ENCODE measurements at regions not wholly inside any gene's neighbourhood (a gene's known extent, or its start where the extent isn't known, plus 50 kb on each side); places are given as distances from the start of the nearest gene placed in this dataset.

DNA sequence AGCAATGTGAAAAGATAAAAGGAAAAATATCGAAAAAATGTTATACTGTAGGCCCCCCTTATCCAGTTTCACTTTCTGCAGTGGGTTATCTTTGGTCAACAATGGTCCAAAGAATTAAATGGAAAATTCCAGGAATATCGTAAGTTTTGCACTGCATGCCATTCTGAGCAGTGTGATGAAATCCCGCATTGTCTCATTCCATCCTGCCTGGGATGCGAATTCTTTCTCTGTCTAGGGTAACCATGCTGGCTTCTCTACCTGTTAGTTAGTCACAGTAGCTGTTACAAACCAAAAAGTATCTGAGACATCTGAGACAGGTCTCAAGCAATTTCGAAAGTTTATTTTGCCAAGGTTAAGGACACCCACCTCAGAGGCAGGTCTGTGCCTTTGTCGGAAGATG is 170.3 kb downstream of the COX18 start:
- H3K36me3 ChIP-seq (ENCODE audit: low read depth): no peaks in the 10 kb centered on the region
- peaks cover 35% of the 10 kb centered on the region for H3K4me1 ChIP-seq (ENCODE audit: insufficient read depth)
- no peak for DNase-seq
- WGBS, 2 experiments (ENCODE audit: low coverage in 1 of 2, low lambda C conversion rate in 2 of 2, missing lambda C conversion rate in 2 of 2): 91 to 94% methylated on average over 6 of the region's 6 CpGs
- TF ChIP-seq EZH2phosphoT487 (IDR thresholded peaks at IDR 0.05; ENCODE audit: insufficient read depth, low read depth): no peak
- TF ChIP-seq EZH2 (IDR thresholded peaks at IDR 0.05; ENCODE audit: insufficient read depth, poor library complexity, severe bottlenecking): no peak
- no peaks in the 10 kb centered on the region for H3K27me3 ChIP-seq (replicated peaks; ENCODE audit: insufficient read depth)
- H3K4me2 ChIP-seq (ENCODE audit: unreplicated experiment): no peak overlapping the region
- no peaks in the 10 kb centered on the region for H3K79me2 ChIP-seq (ENCODE audit: insufficient read depth)
- H3F3A ChIP-seq (ENCODE audit: insufficient read depth): peaks cover 28% of the 10 kb centered on the region
- H3K9me2 ChIP-seq (ENCODE audit: insufficient read depth): no peaks in the 10 kb centered on the region; the same call in 1 of the 2 replicates
- no peaks in the 10 kb centered on the region for H4K20me1 ChIP-seq (ENCODE audit: insufficient read depth)
- H3K9ac ChIP-seq: no peak overlapping the region
- H3K4me3 ChIP-seq: no peak overlapping the region
- no peak overlapping the region for H3K27ac ChIP-seq
- H3K9me3 ChIP-seq (ENCODE audit: low read depth): no peaks in the 10 kb centered on the region
- in situ Hi-C loops (cut with MboI): no loop called here
- H2AFZ ChIP-seq: no peak overlapping the region

DNA sequence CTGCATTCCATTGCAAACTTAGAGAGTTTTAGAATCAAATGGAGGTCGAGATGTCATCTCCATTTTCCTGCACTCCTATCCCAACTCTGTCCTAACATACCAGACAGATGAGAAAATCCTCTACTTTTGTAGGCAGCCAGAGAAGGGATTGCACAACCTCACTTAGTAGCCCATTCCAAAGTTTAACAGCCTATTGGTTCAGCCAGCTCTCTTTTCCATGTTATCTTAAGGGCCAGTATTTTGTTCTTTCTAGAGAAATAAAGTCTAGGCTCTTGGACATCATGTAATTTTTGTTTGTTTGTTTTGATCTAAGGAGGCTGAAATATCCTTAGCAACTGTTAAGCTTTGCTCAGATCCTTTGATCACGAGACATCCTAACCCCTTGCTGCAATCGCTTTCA is 173.0 kb downstream of the COX18 start:
- TF ChIP-seq EZH2 (IDR thresholded peaks at IDR 0.05; ENCODE audit: insufficient read depth, poor library complexity, severe bottlenecking): no peak
- no peak for TF ChIP-seq EZH2phosphoT487 (IDR thresholded peaks at IDR 0.05; ENCODE audit: insufficient read depth, low read depth)
- Histone ChIP-seq H2AFZ (peak overlapping the region; percentile 7; the same call in 1 of the 2 replicates), H3K79me2 (ENCODE audit: insufficient read depth) (no peaks in the 10 kb centered on the region), H3K4me1 (ENCODE audit: insufficient read depth) (peaks cover 35% of the 10 kb centered on the region), H3K9me3 (ENCODE audit: low read depth) (no peaks in the 10 kb centered on the region), H3K9me2 (ENCODE audit: insufficient read depth) (no peaks in the 10 kb centered on the region; the same call in 1 of the 2 replicates), H3K9ac (no peak overlapping the region), H3K4me2 (ENCODE audit: unreplicated experiment) (peak overlapping the region; percentile 47), H3K27me3 (replicated peaks; ENCODE audit: insufficient read depth) (no peaks in the 10 kb centered on the region), H3K27ac (peak overlapping the region; percentile 37), H3K36me3 (ENCODE audit: low read depth) (no peaks in the 10 kb centered on the region), H3F3A (ENCODE audit: insufficient read depth) (peaks cover 28% of the 10 kb centered on the region), H3K4me3 (0 out of 2 replicates have a peak overlapping the region, but pooled peaks have one; percentile 8), H4K20me1 (ENCODE audit: insufficient read depth) (no peaks in the 10 kb centered on the region)
- peak; percentile 90 for DNase-seq
- in situ Hi-C loops (cut with MboI): no loop called here
- WGBS, 2 experiments (ENCODE audit: low coverage in 1 of 2, low lambda C conversion rate in 2 of 2, missing lambda C conversion rate in 2 of 2): 11 to 12% methylated on average over 3 of the region's 3 CpGs

DNA sequence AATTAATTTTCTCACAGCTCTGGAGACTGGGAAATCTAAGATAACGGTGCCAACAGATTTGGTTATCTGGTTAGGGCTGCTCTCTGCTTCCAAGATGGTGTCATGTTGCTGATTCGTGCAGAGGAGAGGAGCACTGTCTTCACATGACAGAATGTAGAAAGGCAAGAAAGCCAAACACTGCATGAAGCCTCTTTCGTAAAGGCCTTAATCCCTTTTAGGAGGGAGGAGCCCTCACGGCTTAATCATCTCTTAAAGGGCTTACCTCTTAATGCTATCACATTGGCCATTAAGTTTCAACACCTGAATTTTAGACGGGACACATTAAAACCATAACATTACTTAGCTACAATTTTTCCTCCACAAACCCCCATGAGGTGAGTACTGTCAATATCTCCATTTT is 174.1 kb downstream of the COX18 start:
- 67 to 68% methylated on average over 5 of the region's 5 CpGs for whole genome bisulfite sequencing, 2 experiments (ENCODE audit: low coverage in 1 of 2, low lambda C conversion rate in 2 of 2, missing lambda C conversion rate in 2 of 2)

DNA sequence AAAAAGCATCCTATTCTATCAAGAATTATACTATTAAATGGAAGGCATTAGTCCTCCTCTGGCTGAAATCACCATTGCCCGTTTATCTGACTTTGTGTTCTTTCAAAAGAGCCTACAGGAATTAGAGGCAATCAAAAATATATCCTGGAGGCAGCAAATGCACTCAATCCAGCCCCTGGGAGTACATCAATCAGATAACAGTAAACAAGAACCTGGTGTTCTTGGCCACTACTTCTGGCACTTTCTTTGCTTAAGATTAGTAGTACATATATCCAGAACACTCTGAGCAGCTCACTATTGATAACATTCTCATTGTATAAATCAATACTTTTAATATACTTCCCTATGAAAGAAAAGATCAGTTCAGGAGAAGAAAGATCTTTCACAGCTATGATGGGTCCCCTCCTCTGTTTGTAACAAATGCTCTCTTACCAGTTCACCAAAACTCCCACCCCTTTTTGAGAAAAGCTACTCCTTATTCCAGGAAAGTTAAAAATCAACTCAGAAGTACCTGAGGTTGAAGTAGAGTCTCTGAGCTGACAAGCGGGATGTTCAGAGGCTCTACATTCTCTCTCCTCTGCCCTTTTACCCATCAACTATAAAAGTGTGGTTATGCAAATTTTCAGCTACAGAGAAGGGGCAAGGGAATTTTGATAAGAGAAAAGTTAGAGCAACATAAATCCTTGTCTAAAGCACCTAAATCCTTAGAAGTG is 176.0 kb downstream of the COX18 start:
- no peaks in the 10 kb centered on the region for H3K79me2 ChIP-seq (ENCODE audit: insufficient read depth)
- H3F3A ChIP-seq (ENCODE audit: insufficient read depth): peaks cover 16% of the 10 kb centered on the region
- in situ Hi-C loops (cut with MboI): no loop called here
- DNase-seq: no peak
- TF ChIP-seq EZH2 (IDR thresholded peaks at IDR 0.05; ENCODE audit: insufficient read depth, poor library complexity, severe bottlenecking) (no peak), EZH2phosphoT487 (IDR thresholded peaks at IDR 0.05; ENCODE audit: insufficient read depth, low read depth) (no peak)
- peaks cover 22% of the 10 kb centered on the region for H3K4me1 ChIP-seq (ENCODE audit: insufficient read depth)
- H3K9me2 ChIP-seq (ENCODE audit: insufficient read depth): no peaks in the 10 kb centered on the region
- H4K20me1 ChIP-seq (ENCODE audit: insufficient read depth): no peaks in the 10 kb centered on the region
- 67 to 69% methylated on average over 2 of the region's 2 CpGs for WGBS, 2 experiments (ENCODE audit: low coverage in 1 of 2, low lambda C conversion rate in 2 of 2, missing lambda C conversion rate in 2 of 2)
- no peaks in the 10 kb centered on the region for H3K9me3 ChIP-seq (ENCODE audit: low read depth)
- no peak overlapping the region for H3K4me2 ChIP-seq (ENCODE audit: unreplicated experiment)
- no peaks in the 10 kb centered on the region for H3K27me3 ChIP-seq (replicated peaks; ENCODE audit: insufficient read depth)
- no peak overlapping the region for H3K9ac ChIP-seq
- H3K36me3 ChIP-seq (ENCODE audit: low read depth): no peaks in the 10 kb centered on the region
- H3K27ac ChIP-seq: no peak overlapping the region
- no peak overlapping the region for H2AFZ ChIP-seq
- H3K4me3 ChIP-seq: no peak overlapping the region

More for the DNA sequence above, 174.1 kb downstream of the COX18 start:
- Histone ChIP-seq H3K9ac (no peak overlapping the region), H3K4me3 (no peak overlapping the region), H3K27ac (no peak overlapping the region), H3K4me2 (ENCODE audit: unreplicated experiment) (no peak overlapping the region), H2AFZ (no peak overlapping the region), H3K9me3 (ENCODE audit: low read depth) (no peaks in the 10 kb centered on the region), H3K9me2 (ENCODE audit: insufficient read depth) (no peaks in the 10 kb centered on the region; the same call in 1 of the 2 replicates), H4K20me1 (ENCODE audit: insufficient read depth) (no peaks in the 10 kb centered on the region), H3K36me3 (ENCODE audit: low read depth) (no peaks in the 10 kb centered on the region), H3K79me2 (ENCODE audit: insufficient read depth) (no peaks in the 10 kb centered on the region), H3K27me3 (replicated peaks; ENCODE audit: insufficient read depth) (no peaks in the 10 kb centered on the region), H3F3A (ENCODE audit: insufficient read depth) (peaks cover 24% of the 10 kb centered on the region), H3K4me1 (ENCODE audit: insufficient read depth) (peaks cover 25% of the 10 kb centered on the region)
- no peak for TF ChIP-seq EZH2 (IDR thresholded peaks at IDR 0.05; ENCODE audit: insufficient read depth, poor library complexity, severe bottlenecking)
- no peak for TF ChIP-seq EZH2phosphoT487 (IDR thresholded peaks at IDR 0.05; ENCODE audit: insufficient read depth, low read depth)
- in situ Hi-C loops (cut with MboI): no loop called here
- DNase-seq: no peak
